ENCODE measurements at regions not wholly inside any gene's neighbourhood (a gene's known extent, or its start where the extent isn't known, plus 50 kb on each side); places are given as distances from the start of the nearest gene placed in this dataset.

GRCh38 chr6:12596731-12597130 is 119.8 kb upstream of the PHACTR1 start:
- CTCF ChIA-PET: interaction anchor here (1.0 kb wide), 1 partner anchor 9 kb away, joined by 3 read pairs; no protein-coding TSS in a partner anchor
- Mint-ChIP-seq H3K4me3 (no peak overlapping the region), H3K36me3 (no peaks in the 10 kb centered on the region), H3K4me1 (ENCODE audit: low read depth) (no peaks in the 10 kb centered on the region), H3K9me3 (no peaks in the 10 kb centered on the region), H3K27ac (no peak overlapping the region), H3K27me3 (peaks cover 13% of the 10 kb centered on the region)
- POLR2A ChIA-PET: no interaction called here
- intact Hi-C loops (cut with micrococcal nuclease): no loop called here
- no peak for DNase-seq

GRCh38 chr6:12598919-12599318 is 117.6 kb upstream of the PHACTR1 start:
- H3K27ac Mint-ChIP-seq: no peak overlapping the region
- H3K27me3 Mint-ChIP-seq: peaks cover 13% of the 10 kb centered on the region
- H3K4me3 Mint-ChIP-seq: no peak overlapping the region
- ChIA-PET CTCF (no interaction called here), POLR2A (no interaction called here)
- no peaks in the 10 kb centered on the region for H3K36me3 Mint-ChIP-seq
- H3K4me1 Mint-ChIP-seq (ENCODE audit: low read depth): no peaks in the 10 kb centered on the region
- H3K9me3 Mint-ChIP-seq: no peaks in the 10 kb centered on the region
- intact Hi-C loops (cut with micrococcal nuclease): no loop called here
- no peak for DNase-seq

GRCh38 chr6:12601881-12602280 is 114.7 kb upstream of the PHACTR1 start:
- DNase-seq: no peak
- CTCF ChIA-PET: interaction anchor here (0.6 kb wide), 1 partner anchor 8 kb away, joined by 3 read pairs; no protein-coding TSS in a partner anchor
- no peaks in the 10 kb centered on the region for H3K4me1 Mint-ChIP-seq (ENCODE audit: low read depth)
- peaks cover 13% of the 10 kb centered on the region for H3K27me3 Mint-ChIP-seq
- no peaks in the 10 kb centered on the region for H3K9me3 Mint-ChIP-seq
- no peak overlapping the region for H3K4me3 Mint-ChIP-seq
- POLR2A ChIA-PET: no interaction called here
- H3K27ac Mint-ChIP-seq: no peak overlapping the region
- intact Hi-C loops (cut with micrococcal nuclease): no loop called here
- no peaks in the 10 kb centered on the region for H3K36me3 Mint-ChIP-seq

- Mint-ChIP-seq H3K27me3 (peaks cover 18% of the 10 kb centered on the region), H3K4me1 (ENCODE audit: low read depth) (no peaks in the 10 kb centered on the region), H3K36me3 (no peaks in the 10 kb centered on the region), H3K4me3 (no peak overlapping the region), H3K9me3 (no peaks in the 10 kb centered on the region), H3K27ac (no peak overlapping the region)
- ChIA-PET POLR2A (no interaction called here), CTCF (no interaction called here)
- intact Hi-C loops (cut with micrococcal nuclease): no loop called here
- DNase-seq: no peak
Measured at GRCh38 chr6:12602342-12602741, 114.2 kb upstream of the PHACTR1 start.

- H3K36me3 Mint-ChIP-seq: no peaks in the 10 kb centered on the region
- ChIA-PET CTCF (no interaction called here), POLR2A (no interaction called here)
- no peak overlapping the region for H3K27ac Mint-ChIP-seq
- peaks cover 20% of the 10 kb centered on the region for H3K27me3 Mint-ChIP-seq
- no peaks in the 10 kb centered on the region for H3K4me1 Mint-ChIP-seq (ENCODE audit: low read depth)
- intact Hi-C loops (cut with micrococcal nuclease): no loop called here
- no peaks in the 10 kb centered on the region for H3K9me3 Mint-ChIP-seq
- H3K4me3 Mint-ChIP-seq: no peak overlapping the region
- DNase-seq: no peak
Measured at GRCh38 chr6:12602951-12603672, 113.5 kb upstream of the PHACTR1 start.

- no peaks in the 10 kb centered on the region for H3K4me1 Mint-ChIP-seq (ENCODE audit: low read depth)
- H3K27me3 Mint-ChIP-seq: peaks cover 20% of the 10 kb centered on the region
- intact Hi-C loops (cut with micrococcal nuclease): loop anchor here (2.0 kb wide), 1 partner anchor 949 kb away; no protein-coding TSS in a partner anchor
- H3K36me3 Mint-ChIP-seq: no peaks in the 10 kb centered on the region
- DNase-seq: no peak
- POLR2A ChIA-PET: no interaction called here
- CTCF ChIA-PET: no interaction called here
- no peak overlapping the region for H3K4me3 Mint-ChIP-seq
- H3K9me3 Mint-ChIP-seq: no peaks in the 10 kb centered on the region
- H3K27ac Mint-ChIP-seq: no peak overlapping the region
Measured at GRCh38 chr6:12603673-12604049, 112.9 kb upstream of the PHACTR1 start.

- H3K9me3 Mint-ChIP-seq: no peaks in the 10 kb centered on the region
- POLR2A ChIA-PET: no interaction called here
- peak; percentile 47 for DNase-seq
- intact Hi-C loops (cut with micrococcal nuclease): loop anchor here (1.0 to 5.0 kb wide), 3 partner anchors 316 to 1019 kb away; partner anchors contain the start of gene EDN1
- no peaks in the 10 kb centered on the region for H3K36me3 Mint-ChIP-seq
- no peaks in the 10 kb centered on the region for H3K4me1 Mint-ChIP-seq (ENCODE audit: low read depth)
- no peak overlapping the region for H3K27ac Mint-ChIP-seq
- CTCF ChIA-PET: interaction anchor here (0.7 to 1.6 kb wide), 7 partner anchors 9 to 986 kb away, joined by 3 to 11 read pairs (median 4); partner anchors contain the start of gene EDN1
- no peak overlapping the region for H3K4me3 Mint-ChIP-seq
- peaks cover 16% of the 10 kb centered on the region for H3K27me3 Mint-ChIP-seq
Measured at GRCh38 chr6:12605888-12606345, 110.7 kb upstream of the PHACTR1 start.

GRCh38 chr6:12606616-12607015 is 110.0 kb upstream of the PHACTR1 start:
- intact Hi-C loops (cut with micrococcal nuclease): loop anchor here (1.0 to 5.0 kb wide), 2 partner anchors 316 to 1019 kb away; partner anchors contain the start of gene EDN1
- no peaks in the 10 kb centered on the region for H3K4me1 Mint-ChIP-seq (ENCODE audit: low read depth)
- H3K9me3 Mint-ChIP-seq: no peaks in the 10 kb centered on the region
- no peak overlapping the region for H3K27ac Mint-ChIP-seq
- H3K36me3 Mint-ChIP-seq: no peaks in the 10 kb centered on the region
- ChIA-PET POLR2A (no interaction called here), CTCF (interaction anchor here (0.7 to 1.6 kb wide), 6 partner anchors 12 to 987 kb away, joined by 3 to 11 read pairs (median 4); partner anchors contain the start of gene EDN1)
- no peak for DNase-seq
- H3K4me3 Mint-ChIP-seq: no peak overlapping the region
- H3K27me3 Mint-ChIP-seq: peaks cover 16% of the 10 kb centered on the region

- Mint-ChIP-seq H3K27ac (no peak overlapping the region), H3K4me3 (no peak overlapping the region)
- CTCF ChIA-PET: interaction anchor here (0.7 to 1.5 kb wide), 2 partner anchors 953 to 1032 kb away, joined by 3 read pairs; no protein-coding TSS in a partner anchor
Measured at GRCh38 chr6:12608016-12608860, 108.3 kb upstream of the PHACTR1 start.

GRCh38 chr6:12608874-12609273 is 107.7 kb upstream of the PHACTR1 start:
- Mint-ChIP-seq H3K27me3 (peaks cover 18% of the 10 kb centered on the region), H3K27ac (no peak overlapping the region), H3K4me3 (no peak overlapping the region), H3K9me3 (no peaks in the 10 kb centered on the region), H3K36me3 (no peaks in the 10 kb centered on the region), H3K4me1 (ENCODE audit: low read depth) (no peaks in the 10 kb centered on the region)
- POLR2A ChIA-PET: no interaction called here
- intact Hi-C loops (cut with micrococcal nuclease): loop anchor here (5.0 kb wide), 1 partner anchor 1022 kb away; no protein-coding TSS in a partner anchor
- CTCF ChIA-PET: interaction anchor here (0.7 to 1.5 kb wide), 2 partner anchors 954 to 1033 kb away, joined by 3 read pairs; no protein-coding TSS in a partner anchor
- DNase-seq: no peak

More at GRCh38 chr6:12608016-12608860, 108.3 kb upstream of the PHACTR1 start:
- no peaks in the 10 kb centered on the region for H3K9me3 Mint-ChIP-seq
- no peak for DNase-seq
- no peaks in the 10 kb centered on the region for H3K36me3 Mint-ChIP-seq
- H3K4me1 Mint-ChIP-seq (ENCODE audit: low read depth): no peaks in the 10 kb centered on the region
- H3K27me3 Mint-ChIP-seq: peaks cover 18% of the 10 kb centered on the region
- intact Hi-C loops (cut with micrococcal nuclease): loop anchor here (5.0 kb wide), 1 partner anchor 1021 kb away; no protein-coding TSS in a partner anchor
- POLR2A ChIA-PET: no interaction called here

GRCh38 chr6:12609751-12610150 is 106.8 kb upstream of the PHACTR1 start:
- H3K27ac Mint-ChIP-seq: no peak overlapping the region
- POLR2A ChIA-PET: no interaction called here
- no peaks in the 10 kb centered on the region for H3K4me1 Mint-ChIP-seq (ENCODE audit: low read depth)
- H3K9me3 Mint-ChIP-seq: no peaks in the 10 kb centered on the region
- CTCF ChIA-PET: interaction anchor here (0.7 kb wide), 1 partner anchor 1385 kb away, joined by 3 read pairs; no protein-coding TSS in a partner anchor
- H3K36me3 Mint-ChIP-seq: no peaks in the 10 kb centered on the region
- H3K4me3 Mint-ChIP-seq: no peak overlapping the region
- H3K27me3 Mint-ChIP-seq: peaks cover 18% of the 10 kb centered on the region
- intact Hi-C loops (cut with micrococcal nuclease): loop anchor here (5.0 kb wide), 1 partner anchor 1022 kb away; no protein-coding TSS in a partner anchor
- DNase-seq: no peak

GRCh38 chr6:12610862-12611261 is 105.7 kb upstream of the PHACTR1 start:
- no peaks in the 10 kb centered on the region for H3K9me3 Mint-ChIP-seq
- H3K36me3 Mint-ChIP-seq: no peaks in the 10 kb centered on the region
- peaks cover 14% of the 10 kb centered on the region for H3K27me3 Mint-ChIP-seq
- H3K27ac Mint-ChIP-seq: no peak overlapping the region
- H3K4me3 Mint-ChIP-seq: no peak overlapping the region
- no peaks in the 10 kb centered on the region for H3K4me1 Mint-ChIP-seq (ENCODE audit: low read depth)
- ChIA-PET POLR2A (no interaction called here), CTCF (interaction anchor here (1.1 kb wide), 1 partner anchor 1027 kb away, joined by 3 read pairs; no protein-coding TSS in a partner anchor)
- intact Hi-C loops (cut with micrococcal nuclease): no loop called here
- no peak for DNase-seq
